ENCODE measurements at regions not wholly inside any gene's neighbourhood (a gene's known extent, or its start where the extent isn't known, plus 50 kb on each side); places are given as distances from the start of the nearest gene placed in this dataset.

GRCh38 chr6:125570526-125570925 is 178.9 kb upstream of the HEY2 start:
- Histone ChIP-seq H3K4me3 (ENCODE audit: insufficient read depth, low read length, poor library complexity, severe bottlenecking) (no peak overlapping the region), H3F3A (ENCODE audit: insufficient read depth) (no peaks in the 10 kb centered on the region), H3K9ac (ENCODE audit: low read length) (no peak overlapping the region), H3K36me3 (ENCODE audit: low read length) (no peaks in the 10 kb centered on the region), H3K79me2 (ENCODE audit: insufficient read depth, low read length) (no peaks in the 10 kb centered on the region), H3K4me2 (ENCODE audit: low read depth, low read length, poor library complexity, severe bottlenecking) (no peak overlapping the region), H4K20me1 (ENCODE audit: low read depth, low read length) (no peaks in the 10 kb centered on the region), H3K9me3 (ENCODE audit: insufficient read depth, low read length) (no peaks in the 10 kb centered on the region), H3K27me3 (ENCODE audit: low read length) (no peaks in the 10 kb centered on the region), H2AFZ (ENCODE audit: low read depth, low read length, severe bottlenecking) (no peak overlapping the region), H3K27ac (ENCODE audit: low read depth, low read length) (no peak overlapping the region), H3K9me2 (replicated peaks; ENCODE audit: insufficient read depth, low read length) (no peaks in the 10 kb centered on the region)
- TF ChIP-seq EZH2phosphoT487 (conservative IDR thresholded peaks at IDR 0.05; ENCODE audit: low read length) (no peak), CTCF (IDR thresholded peaks at IDR 0.05; ENCODE audit: insufficient read depth, low read length, poor library complexity, severe bottlenecking) (no peak)

DNA sequence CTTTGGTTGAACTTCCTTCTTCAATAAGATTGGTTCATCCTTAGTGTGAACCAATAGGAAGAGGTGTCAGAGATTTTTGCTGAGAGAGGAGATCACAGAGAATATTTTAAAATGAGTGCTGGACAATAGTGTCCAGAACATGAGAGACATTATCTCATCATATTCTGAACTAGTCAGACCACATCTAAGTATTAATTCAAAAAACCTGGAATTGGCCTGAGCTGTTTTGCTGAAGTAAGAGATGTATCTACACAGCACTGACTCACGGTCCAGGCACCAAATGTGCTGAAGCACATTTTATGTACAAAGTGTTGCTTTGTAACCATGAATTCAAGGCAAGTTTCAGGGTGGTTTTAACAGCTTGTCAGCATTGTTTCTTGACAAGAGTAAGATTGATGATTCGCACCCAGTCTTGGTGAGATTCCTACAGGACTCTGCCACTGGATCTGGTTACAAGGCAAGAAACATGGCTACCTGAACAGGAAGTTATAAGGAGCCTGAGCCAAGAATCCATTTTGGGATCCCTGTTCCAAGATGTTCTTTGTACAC is 178.2 kb upstream of the HEY2 start:
- H3K9me3 ChIP-seq (ENCODE audit: insufficient read depth, low read length): no peaks in the 10 kb centered on the region
- no peaks in the 10 kb centered on the region for H4K20me1 ChIP-seq (ENCODE audit: low read depth, low read length)
- no peaks in the 10 kb centered on the region for H3F3A ChIP-seq (ENCODE audit: insufficient read depth)
- H3K36me3 ChIP-seq (ENCODE audit: low read length): no peaks in the 10 kb centered on the region
- no peaks in the 10 kb centered on the region for H3K27me3 ChIP-seq (ENCODE audit: low read length)
- no peak overlapping the region for H3K4me2 ChIP-seq (ENCODE audit: low read depth, low read length, poor library complexity, severe bottlenecking)
- no peak overlapping the region for H2AFZ ChIP-seq (ENCODE audit: low read depth, low read length, severe bottlenecking)
- no peak overlapping the region for H3K27ac ChIP-seq (ENCODE audit: low read depth, low read length)
- no peak overlapping the region for H3K4me3 ChIP-seq (ENCODE audit: insufficient read depth, low read length, poor library complexity, severe bottlenecking)
- no peak overlapping the region for H3K9ac ChIP-seq (ENCODE audit: low read length)
- TF ChIP-seq CTCF (IDR thresholded peaks at IDR 0.05; ENCODE audit: insufficient read depth, low read length, poor library complexity, severe bottlenecking): no peak
- no peak for TF ChIP-seq EZH2phosphoT487 (conservative IDR thresholded peaks at IDR 0.05; ENCODE audit: low read length)
- no peaks in the 10 kb centered on the region for H3K9me2 ChIP-seq (replicated peaks; ENCODE audit: insufficient read depth, low read length)
- H3K79me2 ChIP-seq (ENCODE audit: insufficient read depth, low read length): no peaks in the 10 kb centered on the region

GRCh38 chr6:125574604-125575003 is 174.8 kb upstream of the HEY2 start:
- H3F3A ChIP-seq (ENCODE audit: insufficient read depth): no peaks in the 10 kb centered on the region
- H3K79me2 ChIP-seq (ENCODE audit: insufficient read depth, low read length): no peaks in the 10 kb centered on the region
- no peak overlapping the region for H2AFZ ChIP-seq (ENCODE audit: low read depth, low read length, severe bottlenecking)
- no peaks in the 10 kb centered on the region for H3K36me3 ChIP-seq (ENCODE audit: low read length)
- H3K9me2 ChIP-seq (replicated peaks; ENCODE audit: insufficient read depth, low read length): no peaks in the 10 kb centered on the region
- no peaks in the 10 kb centered on the region for H3K9me3 ChIP-seq (ENCODE audit: insufficient read depth, low read length)
- H3K9ac ChIP-seq (ENCODE audit: low read length): no peak overlapping the region
- H3K4me3 ChIP-seq (ENCODE audit: insufficient read depth, low read length, poor library complexity, severe bottlenecking): no peak overlapping the region
- no peak overlapping the region for H3K27ac ChIP-seq (ENCODE audit: low read depth, low read length)
- no peak for TF ChIP-seq CTCF (IDR thresholded peaks at IDR 0.05; ENCODE audit: insufficient read depth, low read length, poor library complexity, severe bottlenecking)
- no peak for TF ChIP-seq EZH2phosphoT487 (conservative IDR thresholded peaks at IDR 0.05; ENCODE audit: low read length)
- no peaks in the 10 kb centered on the region for H3K27me3 ChIP-seq (ENCODE audit: low read length)
- no peak overlapping the region for H3K4me2 ChIP-seq (ENCODE audit: low read depth, low read length, poor library complexity, severe bottlenecking)
- H4K20me1 ChIP-seq (ENCODE audit: low read depth, low read length): no peaks in the 10 kb centered on the region

Measured in SU-DHL-6 (cell line).